HEK293 (cell line): ENCODE measurements at regions not wholly inside any gene's neighbourhood (a gene's known extent, or its start where the extent isn't known, plus 50 kb on each side); places are given as distances from the start of the nearest gene placed in this dataset.

Experiments
- KLF8 ChIP-seq: fragments of 450-650 bp; formaldehyde crosslinking; IDR thresholded peaks from 2 replicates; pipeline ENCODE4 v1.5.1; 2016; ENCODE audit warnings: missing biosample characterization, missing genetic modification characterization
- MYNN ChIP-seq: fragments of 450-650 bp; formaldehyde crosslinking; IDR thresholded peaks from 2 replicates; pipeline ENCODE4 v1.5.1; 2016; ENCODE audit warnings: missing biosample characterization, missing genetic modification characterization, borderline replicate concordance
- SCRT1 ChIP-seq: fragments of 450-650 bp; formaldehyde crosslinking; IDR thresholded peaks from 2 replicates; pipeline ENCODE4 v1.5.1; 2016; ENCODE audit warnings: missing biosample characterization, missing genetic modification characterization, borderline replicate concordance
- WT1 ChIP-seq: fragments of 450-650 bp; formaldehyde crosslinking; IDR thresholded peaks from 2 replicates; pipeline ENCODE4 v1.5.1; 2016; ENCODE audit warnings: missing biosample characterization, missing genetic modification characterization
- ZBTB7A ChIP-seq: fragments of 450-650 bp; formaldehyde crosslinking; IDR thresholded peaks from 2 replicates; pipeline ENCODE4 v1.5.1; 2016; ENCODE audit warnings: low read depth, missing biosample characterization, missing genetic modification characterization
- ZFP37 ChIP-seq: fragments of 450-650 bp; formaldehyde crosslinking; IDR thresholded peaks from 2 replicates; pipeline ENCODE4 v1.5.1; 2016; ENCODE audit warnings: missing biosample characterization, missing genetic modification characterization
- ZFP41 ChIP-seq: fragments of 450-650 bp; formaldehyde crosslinking; IDR thresholded peaks from 2 replicates; pipeline ENCODE4 v1.5.1; 2016; ENCODE audit warnings: missing biosample characterization, missing genetic modification characterization, borderline replicate concordance
- ZNF114 ChIP-seq: fragments of 450-650 bp; formaldehyde crosslinking; IDR thresholded peaks from 2 replicates; pipeline ENCODE4 v1.5.0; 2017; ENCODE audit warnings: missing biosample characterization, missing genetic modification characterization
- ZNF155 ChIP-seq: fragments of 450-650 bp; formaldehyde crosslinking; IDR thresholded peaks from 2 replicates; pipeline ENCODE4 v1.5.1; 2016; ENCODE audit warnings: missing biosample characterization, missing genetic modification characterization
- ZNF19 ChIP-seq: fragments of 450-650 bp; formaldehyde crosslinking; IDR thresholded peaks from 2 replicates; pipeline ENCODE4; 2016; ENCODE audit warnings: missing biosample characterization, missing genetic modification characterization, low read depth
- ZNF2 ChIP-seq: fragments of 450-650 bp; formaldehyde crosslinking; IDR thresholded peaks from 2 replicates; pipeline ENCODE4 v1.5.1; 2016; ENCODE audit warnings: missing biosample characterization, missing genetic modification characterization
- ZNF23 ChIP-seq: fragments of 450-650 bp; formaldehyde crosslinking; IDR thresholded peaks from 2 replicates; pipeline ENCODE4 v1.5.1; 2016; ENCODE audit warnings: missing biosample characterization, missing genetic modification characterization, borderline replicate concordance
- ZNF350 ChIP-seq: fragments of 450-650 bp; formaldehyde crosslinking; IDR thresholded peaks from 2 replicates; pipeline ENCODE4 v1.5.0; 2017; ENCODE audit warnings: missing biosample characterization, mild to moderate bottlenecking, missing genetic modification characterization
- ZNF501 ChIP-seq: fragments of 450-650 bp; formaldehyde crosslinking; IDR thresholded peaks from 2 replicates; pipeline ENCODE4 v1.5.1; 2016; ENCODE audit warnings: missing biosample characterization, missing genetic modification characterization
- ZNF560 ChIP-seq: fragments of 450-650 bp; formaldehyde crosslinking; IDR thresholded peaks from 2 replicates; pipeline ENCODE4 v1.5.1; 2017; ENCODE audit warnings: missing biosample characterization, missing genetic modification characterization, borderline replicate concordance
- ZNF610 ChIP-seq: fragments of 450-650 bp; formaldehyde crosslinking; IDR thresholded peaks from 2 replicates; pipeline ENCODE4 v1.5.1; 2016; ENCODE audit warnings: missing biosample characterization, missing genetic modification characterization, borderline replicate concordance
- ZNF624 ChIP-seq: fragments of 450-650 bp; formaldehyde crosslinking; IDR thresholded peaks from 2 replicates; pipeline ENCODE4 v1.5.1; 2017; ENCODE audit warnings: missing biosample characterization, missing genetic modification characterization
- ZNF837 ChIP-seq: fragments of 450-650 bp; formaldehyde crosslinking; IDR thresholded peaks from 2 replicates; pipeline ENCODE4 v1.5.1; 2016; ENCODE audit warnings: missing biosample characterization, missing genetic modification characterization
- ZSCAN30 ChIP-seq: fragments of 450-650 bp; IDR thresholded peaks from 2 replicates; pipeline ENCODE4 v1.5.1; 2018; ENCODE audit warnings: missing biosample characterization, mild to moderate bottlenecking, missing genetic modification characterization, moderate library complexity
- TF ChIP-seq, protein P1 (sequence below): fragments of 450-650 bp; formaldehyde crosslinking; conservative IDR thresholded peaks from 2 replicates; pipeline ENCODE4 v1.5.1; 2016; ENCODE audit warnings: low read depth, missing biosample characterization, missing genetic modification characterization
- TF ChIP-seq, protein P2 (sequence below): fragments of 450-650 bp; formaldehyde crosslinking; IDR thresholded peaks from 2 replicates; pipeline ENCODE4 v1.5.1; 2017; ENCODE audit warnings: missing biosample characterization, missing genetic modification characterization
- TF ChIP-seq, protein P3 (sequence below): fragments of 450-650 bp; formaldehyde crosslinking; IDR thresholded peaks from 2 replicates; pipeline ENCODE4 v1.5.1; 2016; ENCODE audit warnings: missing biosample characterization, missing genetic modification characterization
- TF ChIP-seq, protein P4 (sequence below): fragments of 450-650 bp; formaldehyde crosslinking; IDR thresholded peaks from 2 replicates; pipeline ENCODE4 v1.5.1; 2017; ENCODE audit warnings: missing biosample characterization, mild to moderate bottlenecking, missing genetic modification characterization, moderate library complexity

DNA sequence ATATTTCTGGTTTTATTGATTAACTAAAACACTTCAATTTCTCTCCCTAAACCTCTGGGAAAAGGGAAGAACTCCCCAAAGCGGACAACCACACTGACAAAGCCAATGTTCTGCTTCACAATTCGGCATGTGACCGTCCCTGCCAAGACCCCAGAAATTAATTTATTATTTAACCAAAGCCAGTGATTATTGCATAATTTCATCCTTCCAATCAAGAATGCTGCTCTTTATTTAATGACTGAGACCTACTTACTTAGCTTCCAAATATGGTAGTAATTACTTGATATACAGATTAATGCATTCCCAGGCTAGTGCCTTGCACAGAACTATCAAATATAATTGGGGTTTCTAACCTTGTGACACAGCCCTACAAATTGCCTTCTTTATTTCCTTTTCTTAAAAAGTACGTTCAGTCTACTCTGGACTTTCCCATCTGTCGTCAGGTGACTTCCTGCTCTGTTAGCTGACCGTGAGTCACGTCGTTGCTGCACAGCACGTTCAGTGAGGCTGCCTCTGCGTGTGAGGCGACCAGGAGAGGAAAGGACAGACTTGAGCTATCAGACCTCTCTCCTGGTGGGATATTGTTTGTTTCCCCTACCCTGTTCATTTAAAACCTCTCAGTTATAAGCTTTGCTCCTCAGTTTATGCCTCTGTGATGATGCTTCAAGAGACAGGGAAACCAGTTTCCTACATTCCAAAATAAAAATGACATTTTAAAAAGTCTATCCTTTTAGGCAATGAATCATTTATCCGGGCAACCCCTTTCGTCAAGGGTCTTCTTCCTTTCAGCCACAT, 55.7 kb upstream of the TNFAIP3 start (continued):
- TF ChIP-seq SCRT1 (tag by site-specific recombination) (no peak), ZNF837 (tag by site-specific recombination) (no peak), ZBTB7A (no peak), ZNF624 (tag by site-specific recombination) (no peak), ZNF350 (tag by site-specific recombination) (no peak), ZNF610 (no peak), ZFP37 (tag by site-specific recombination) (no peak), ZNF155 (no peak), ZNF114 (no peak), WT1 (no peak), ZFP41 (tag by site-specific recombination) (no peak), ZNF23 (no peak), ZNF501 (tag by site-specific recombination) (no peak), KLF8 (tag by site-specific recombination) (no peak), ZSCAN30 (tag by site-specific recombination) (no peak), ZNF2 (tag by site-specific recombination) (no peak), ZNF560 (no peak), ZNF19 (tag by site-specific recombination) (no peak), MYNN (tag by site-specific recombination) (no peak)
- TF ChIP-seq, protein P1, sequence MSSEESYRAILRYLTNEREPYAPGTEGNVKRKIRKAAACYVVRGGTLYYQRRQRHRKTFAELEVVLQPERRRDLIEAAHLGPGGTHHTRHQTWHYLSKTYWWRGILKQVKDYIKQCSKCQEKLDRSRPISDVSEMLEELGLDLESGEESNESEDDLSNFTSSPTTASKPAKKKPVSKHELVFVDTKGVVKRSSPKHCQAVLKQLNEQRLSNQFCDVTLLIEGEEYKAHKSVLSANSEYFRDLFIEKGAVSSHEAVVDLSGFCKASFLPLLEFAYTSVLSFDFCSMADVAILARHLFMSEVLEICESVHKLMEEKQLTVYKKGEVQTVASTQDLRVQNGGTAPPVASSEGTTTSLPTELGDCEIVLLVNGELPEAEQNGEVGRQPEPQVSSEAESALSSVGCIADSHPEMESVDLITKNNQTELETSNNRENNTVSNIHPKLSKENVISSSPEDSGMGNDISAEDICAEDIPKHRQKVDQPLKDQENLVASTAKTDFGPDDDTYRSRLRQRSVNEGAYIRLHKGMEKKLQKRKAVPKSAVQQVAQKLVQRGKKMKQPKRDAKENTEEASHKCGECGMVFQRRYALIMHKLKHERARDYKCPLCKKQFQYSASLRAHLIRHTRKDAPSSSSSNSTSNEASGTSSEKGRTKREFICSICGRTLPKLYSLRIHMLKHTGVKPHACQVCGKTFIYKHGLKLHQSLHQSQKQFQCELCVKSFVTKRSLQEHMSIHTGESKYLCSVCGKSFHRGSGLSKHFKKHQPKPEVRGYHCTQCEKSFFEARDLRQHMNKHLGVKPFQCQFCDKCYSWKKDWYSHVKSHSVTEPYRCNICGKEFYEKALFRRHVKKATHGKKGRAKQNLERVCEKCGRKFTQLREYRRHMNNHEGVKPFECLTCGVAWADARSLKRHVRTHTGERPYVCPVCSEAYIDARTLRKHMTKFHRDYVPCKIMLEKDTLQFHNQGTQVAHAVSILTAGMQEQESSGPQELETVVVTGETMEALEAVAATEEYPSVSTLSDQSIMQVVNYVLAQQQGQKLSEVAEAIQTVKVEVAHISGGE (tag by site-specific recombination), result no peak
- TF ChIP-seq, protein P2, sequence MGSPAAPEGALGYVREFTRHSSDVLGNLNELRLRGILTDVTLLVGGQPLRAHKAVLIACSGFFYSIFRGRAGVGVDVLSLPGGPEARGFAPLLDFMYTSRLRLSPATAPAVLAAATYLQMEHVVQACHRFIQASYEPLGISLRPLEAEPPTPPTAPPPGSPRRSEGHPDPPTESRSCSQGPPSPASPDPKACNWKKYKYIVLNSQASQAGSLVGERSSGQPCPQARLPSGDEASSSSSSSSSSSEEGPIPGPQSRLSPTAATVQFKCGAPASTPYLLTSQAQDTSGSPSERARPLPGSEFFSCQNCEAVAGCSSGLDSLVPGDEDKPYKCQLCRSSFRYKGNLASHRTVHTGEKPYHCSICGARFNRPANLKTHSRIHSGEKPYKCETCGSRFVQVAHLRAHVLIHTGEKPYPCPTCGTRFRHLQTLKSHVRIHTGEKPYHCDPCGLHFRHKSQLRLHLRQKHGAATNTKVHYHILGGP, result no peak
- TF ChIP-seq, protein P3, sequence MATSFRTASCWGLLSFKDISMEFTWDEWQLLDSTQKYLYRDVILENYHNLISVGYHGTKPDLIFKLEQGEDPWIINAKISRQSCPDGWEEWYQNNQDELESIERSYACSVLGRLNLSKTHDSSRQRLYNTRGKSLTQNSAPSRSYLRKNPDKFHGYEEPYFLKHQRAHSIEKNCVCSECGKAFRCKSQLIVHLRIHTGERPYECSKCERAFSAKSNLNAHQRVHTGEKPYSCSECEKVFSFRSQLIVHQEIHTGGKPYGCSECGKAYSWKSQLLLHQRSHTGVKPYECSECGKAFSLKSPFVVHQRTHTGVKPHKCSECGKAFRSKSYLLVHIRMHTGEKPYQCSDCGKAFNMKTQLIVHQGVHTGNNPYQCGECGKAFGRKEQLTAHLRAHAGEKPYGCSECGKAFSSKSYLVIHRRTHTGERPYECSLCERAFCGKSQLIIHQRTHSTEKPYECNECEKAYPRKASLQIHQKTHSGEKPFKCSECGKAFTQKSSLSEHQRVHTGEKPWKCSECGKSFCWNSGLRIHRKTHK (tag by site-specific recombination), result no peak
- TF ChIP-seq, protein P4, sequence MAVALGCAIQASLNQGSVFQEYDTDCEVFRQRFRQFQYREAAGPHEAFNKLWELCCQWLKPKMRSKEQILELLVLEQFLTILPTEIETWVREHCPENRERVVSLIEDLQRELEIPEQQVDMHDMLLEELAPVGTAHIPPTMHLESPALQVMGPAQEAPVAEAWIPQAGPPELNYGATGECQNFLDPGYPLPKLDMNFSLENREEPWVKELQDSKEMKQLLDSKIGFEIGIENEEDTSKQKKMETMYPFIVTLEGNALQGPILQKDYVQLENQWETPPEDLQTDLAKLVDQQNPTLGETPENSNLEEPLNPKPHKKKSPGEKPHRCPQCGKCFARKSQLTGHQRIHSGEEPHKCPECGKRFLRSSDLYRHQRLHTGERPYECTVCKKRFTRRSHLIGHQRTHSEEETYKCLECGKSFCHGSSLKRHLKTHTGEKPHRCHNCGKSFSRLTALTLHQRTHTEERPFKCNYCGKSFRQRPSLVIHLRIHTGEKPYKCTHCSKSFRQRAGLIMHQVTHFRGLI, result peak; percentile 14; the same call in 1 of the 2 replicates
- TF ChIP-seq, all 188 proteins: peak for 11
